HL-60/S4 (cell line): ENCODE measurements at regions not wholly inside any gene's neighbourhood (a gene's known extent, or its start where the extent isn't known, plus 50 kb on each side); places are given as distances from the start of the nearest gene placed in this dataset.

Source experiments
- in situ Hi-C: fragments of 300-500 bp; cut with MboI; formaldehyde crosslinking; loops from 2 replicates; pipeline ENCODE4 v1.14.3; 2022; ENCODE audit warnings: low sequenced_read_pairs

GRCh38 chr7:13179011-13179582 lies 491.7 kb downstream of the ARL4A start:
- in situ Hi-C loops, result no loop called here

- in situ Hi-C loops, result no loop called here
Measured at GRCh38 chr7:13179775-13180523, 492.5 kb downstream of the ARL4A start.

- in situ Hi-C loops, result no loop called here
Measured at GRCh38 chr7:13181216-13181615, 493.8 kb downstream of the ARL4A start.

- in situ Hi-C loops, result no loop called here
Measured at GRCh38 chr7:13185139-13185538, 497.7 kb downstream of the ARL4A start.

- in situ Hi-C loops, result no loop called here
Measured at GRCh38 chr7:13188236-13188805, 500.9 kb downstream of the ARL4A start.

- in situ Hi-C loops, result no loop called here
Measured at GRCh38 chr7:13188922-13189321, 501.5 kb downstream of the ARL4A start.

- in situ Hi-C loops, result no loop called here
Measured at GRCh38 chr7:13189668-13190067, 502.2 kb downstream of the ARL4A start.

GRCh38 chr7:13197501-13197900 lies 510.1 kb downstream of the ARL4A start:
- in situ Hi-C loops, result no loop called here

- in situ Hi-C loops, result no loop called here
Measured at GRCh38 chr7:13198036-13198435, 510.6 kb downstream of the ARL4A start.

- in situ Hi-C loops, result no loop called here
Measured at GRCh38 chr7:13198727-13199126, 511.3 kb downstream of the ARL4A start.

GRCh38 chr7:13201628-13202027 lies 514.2 kb downstream of the ARL4A start:
- in situ Hi-C loops, result no loop called here

GRCh38 chr7:13217768-13218167 lies 530.3 kb downstream of the ARL4A start:
- in situ Hi-C loops, result no loop called here

- in situ Hi-C loops, result no loop called here
Measured at GRCh38 chr7:13225068-13225467, 537.6 kb downstream of the ARL4A start.

GRCh38 chr7:13226385-13226784 lies 539.0 kb downstream of the ARL4A start:
- in situ Hi-C loops, result no loop called here

GRCh38 chr7:13231216-13231615 lies 543.8 kb downstream of the ARL4A start:
- in situ Hi-C loops, result no loop called here

GRCh38 chr7:13235436-13235835 lies 548.0 kb downstream of the ARL4A start:
- in situ Hi-C loops, result no loop called here

- in situ Hi-C loops, result no loop called here
Measured at GRCh38 chr7:13236026-13236425, 548.6 kb downstream of the ARL4A start.

- in situ Hi-C loops, result no loop called here
Measured at GRCh38 chr7:13240349-13240748, 552.9 kb downstream of the ARL4A start.

- in situ Hi-C loops, result no loop called here
Measured at GRCh38 chr7:13241416-13241815, 554.0 kb downstream of the ARL4A start.

GRCh38 chr7:13257661-13258060 lies 570.2 kb downstream of the ARL4A start:
- in situ Hi-C loops, result loop anchor here (25.0 kb wide), 1 partner anchor 745 kb away; a partner anchor contains a TSS

GRCh38 chr7:13258386-13258785 lies 571.0 kb downstream of the ARL4A start:
- in situ Hi-C loops, result loop anchor here (25.0 kb wide), 1 partner anchor 746 kb away; a partner anchor contains a TSS

GRCh38 chr7:13259930-13260329 lies 572.5 kb downstream of the ARL4A start:
- in situ Hi-C loops, result loop anchor here (10.0 to 25.0 kb wide), 2 partner anchors 575 to 748 kb away; partner anchors contain the start of gene ARL4A
